ENCODE measurements at regions not wholly inside any gene's neighbourhood (a gene's known extent, or its start where the extent isn't known, plus 50 kb on each side); places are given as distances from the start of the nearest gene placed in this dataset.

DNA sequence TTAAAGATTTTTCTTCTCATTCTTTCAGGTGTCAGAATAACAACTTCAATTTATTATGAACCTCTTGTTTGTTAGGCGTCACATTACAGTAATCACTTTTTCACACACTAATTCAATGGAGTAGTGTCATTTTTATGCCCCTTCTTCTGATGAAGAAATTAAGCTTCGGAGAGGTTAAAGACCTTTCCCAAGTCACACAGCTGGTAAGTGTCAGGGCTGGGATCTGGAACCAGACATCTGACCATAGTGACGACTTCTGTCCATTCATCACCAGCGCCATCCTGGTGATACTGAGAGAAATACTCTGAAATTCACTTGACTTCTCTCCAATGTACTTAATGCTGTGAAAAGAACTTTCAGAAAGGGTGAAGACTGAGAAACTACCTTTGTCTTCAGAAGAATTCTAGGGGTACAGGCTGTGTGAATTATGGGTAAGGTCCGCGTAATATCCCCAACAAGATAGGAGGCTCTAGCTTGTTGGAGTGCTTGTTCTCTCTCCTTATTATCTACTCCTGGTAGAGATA is 173.8 kb downstream of the GAS1 start:
- no peak overlapping the region for H3K4me3 ChIP-seq (ENCODE audit: low read depth, poor library complexity, severe bottlenecking)
- intact Hi-C loops (cut with DNase I; ENCODE audit: low total_unique reads): no loop called here
- WGBS, 2 donors: 76 to 86% methylated on average over 6 of the region's 6 CpGs
- no peak for TF ChIP-seq POLR2A (IDR thresholded peaks at IDR 0.05)
- TF ChIP-seq, protein P1, sequence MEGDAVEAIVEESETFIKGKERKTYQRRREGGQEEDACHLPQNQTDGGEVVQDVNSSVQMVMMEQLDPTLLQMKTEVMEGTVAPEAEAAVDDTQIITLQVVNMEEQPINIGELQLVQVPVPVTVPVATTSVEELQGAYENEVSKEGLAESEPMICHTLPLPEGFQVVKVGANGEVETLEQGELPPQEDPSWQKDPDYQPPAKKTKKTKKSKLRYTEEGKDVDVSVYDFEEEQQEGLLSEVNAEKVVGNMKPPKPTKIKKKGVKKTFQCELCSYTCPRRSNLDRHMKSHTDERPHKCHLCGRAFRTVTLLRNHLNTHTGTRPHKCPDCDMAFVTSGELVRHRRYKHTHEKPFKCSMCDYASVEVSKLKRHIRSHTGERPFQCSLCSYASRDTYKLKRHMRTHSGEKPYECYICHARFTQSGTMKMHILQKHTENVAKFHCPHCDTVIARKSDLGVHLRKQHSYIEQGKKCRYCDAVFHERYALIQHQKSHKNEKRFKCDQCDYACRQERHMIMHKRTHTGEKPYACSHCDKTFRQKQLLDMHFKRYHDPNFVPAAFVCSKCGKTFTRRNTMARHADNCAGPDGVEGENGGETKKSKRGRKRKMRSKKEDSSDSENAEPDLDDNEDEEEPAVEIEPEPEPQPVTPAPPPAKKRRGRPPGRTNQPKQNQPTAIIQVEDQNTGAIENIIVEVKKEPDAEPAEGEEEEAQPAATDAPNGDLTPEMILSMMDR (IDR thresholded peaks at IDR 0.05): no peak
- no peak for DNase-seq (ENCODE audit: low spot score in 2 of 2)

DNA sequence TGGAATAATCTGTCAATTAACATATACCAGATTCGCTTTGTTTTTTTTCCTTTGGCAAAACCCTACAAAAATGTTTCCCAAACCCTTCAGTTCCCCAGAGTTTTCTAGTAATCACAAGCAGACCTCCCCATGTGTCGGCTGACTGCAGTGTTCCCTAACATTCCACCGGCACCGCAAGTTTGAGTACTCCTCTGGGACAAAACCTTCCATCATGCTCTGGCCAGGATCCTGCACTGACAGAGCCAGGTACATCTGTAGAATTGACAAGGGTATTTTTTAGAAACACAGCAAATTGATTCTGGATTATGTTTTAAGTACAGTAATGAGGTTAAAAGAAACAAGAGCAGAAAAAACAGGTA is 174.7 kb downstream of the GAS1 start:
- no peak overlapping the region for H3K4me3 ChIP-seq (ENCODE audit: low read depth, poor library complexity, severe bottlenecking)
- intact Hi-C loops (cut with DNase I; ENCODE audit: low total_unique reads): no loop called here
- TF ChIP-seq POLR2A (IDR thresholded peaks at IDR 0.05): no peak
- TF ChIP-seq, protein P1 (IDR thresholded peaks at IDR 0.05): no peak
- WGBS, 2 donors: 60 to 63% methylated on average over 4 of the region's 4 CpGs
- no peak for DNase-seq (ENCODE audit: low spot score in 2 of 2)

DNA sequence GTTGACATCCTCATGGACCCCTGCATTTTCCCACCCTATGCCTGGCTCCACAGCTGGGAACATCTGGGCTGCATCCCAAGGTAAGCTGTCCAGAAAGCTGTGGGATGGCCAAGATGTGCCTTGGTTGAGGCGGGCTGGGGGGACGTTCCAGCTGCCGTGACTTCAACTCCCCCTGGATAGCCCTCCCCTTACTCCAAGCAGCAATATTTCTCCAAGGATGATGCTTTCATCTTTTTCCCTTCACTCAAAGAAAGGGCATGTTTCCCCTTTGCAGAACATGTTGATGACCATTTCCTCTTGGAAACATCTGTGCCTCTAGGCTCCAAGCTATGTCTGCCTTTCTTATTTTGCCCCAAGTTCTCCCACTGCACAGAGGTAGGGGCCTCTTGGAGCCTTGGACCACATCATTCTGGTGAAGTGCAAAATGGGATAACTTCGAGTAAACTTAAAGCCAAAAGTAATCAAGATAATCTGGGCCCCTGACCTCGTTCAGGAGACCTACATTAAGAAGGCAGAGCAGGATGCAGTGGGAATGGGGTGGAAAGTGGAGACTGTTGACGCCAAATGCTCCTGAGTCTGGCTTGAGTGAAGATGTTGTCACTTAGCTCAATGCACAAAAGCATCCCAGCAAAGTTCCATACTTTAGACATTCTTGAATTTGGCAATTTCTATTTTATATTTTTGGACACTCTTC is 175.2 kb downstream of the GAS1 start:
- no peak overlapping the region for H3K4me3 ChIP-seq (ENCODE audit: low read depth, poor library complexity, severe bottlenecking)
- WGBS, 2 donors: 52 to 67% methylated on average over 6 of the region's 6 CpGs
- TF ChIP-seq POLR2A (IDR thresholded peaks at IDR 0.05): no peak
- TF ChIP-seq, protein P1 (IDR thresholded peaks at IDR 0.05): no peak
- no peak for DNase-seq (ENCODE audit: low spot score in 2 of 2)
- intact Hi-C loops (cut with DNase I; ENCODE audit: low total_unique reads): no loop called here

DNA sequence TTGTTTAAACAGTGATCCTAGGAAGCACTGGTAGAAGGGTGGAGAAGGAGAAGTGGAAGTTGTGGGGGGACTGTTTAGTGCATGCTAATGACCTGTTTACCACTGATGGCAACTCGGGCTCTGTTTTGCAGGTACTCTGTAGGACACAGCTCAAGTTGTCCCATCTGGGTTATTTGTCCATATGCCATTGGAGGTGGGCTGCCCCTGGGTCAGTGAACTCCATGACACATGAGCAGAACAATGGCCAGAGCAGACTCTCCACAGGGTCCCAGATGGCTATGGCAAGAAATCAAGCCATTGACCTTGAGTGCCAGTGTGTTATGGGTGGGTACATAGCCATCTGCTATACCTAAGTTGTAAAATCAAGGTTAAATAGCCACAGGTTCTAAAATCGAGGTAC is 175.9 kb downstream of the GAS1 start:
- 76 to 82% methylated on average over 2 of the region's 2 CpGs for WGBS, 2 donors
- TF ChIP-seq, protein P1 (IDR thresholded peaks at IDR 0.05): no peak
- no peak for TF ChIP-seq POLR2A (IDR thresholded peaks at IDR 0.05)
- intact Hi-C loops (cut with DNase I; ENCODE audit: low total_unique reads): no loop called here
- no peak for DNase-seq (ENCODE audit: low spot score in 2 of 2)
- H3K4me3 ChIP-seq (ENCODE audit: low read depth, poor library complexity, severe bottlenecking): no peak overlapping the region

DNA sequence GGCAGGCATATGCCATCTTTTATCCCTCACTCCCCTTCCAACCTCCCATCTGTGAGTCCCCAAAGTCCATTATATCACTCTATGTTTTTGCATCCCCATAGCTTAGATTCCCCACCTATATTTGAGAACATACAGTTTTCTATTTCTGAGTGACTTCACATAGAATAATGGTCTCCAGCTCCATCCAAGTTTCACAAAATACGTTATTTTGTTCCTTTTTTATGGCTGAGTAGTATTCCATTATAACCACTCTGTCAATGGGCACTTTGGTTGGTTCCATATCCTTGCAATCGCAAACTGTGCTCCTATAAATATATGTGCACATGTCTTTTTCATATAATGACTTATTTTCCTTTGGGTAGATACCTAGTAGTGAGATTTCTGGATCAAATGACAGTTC is 178.6 kb downstream of the GAS1 start:
- no peak for DNase-seq (ENCODE audit: low spot score in 2 of 2)

More for the DNA sequence above, 178.6 kb downstream of the GAS1 start:
- intact Hi-C loops (cut with DNase I; ENCODE audit: low total_unique reads): no loop called here
- TF ChIP-seq, protein P1 (IDR thresholded peaks at IDR 0.05): no peak
- no peak for TF ChIP-seq POLR2A (IDR thresholded peaks at IDR 0.05)
- WGBS, 2 donors: 91% methylated on average over 2 of the region's 2 CpGs
- no peak overlapping the region for H3K4me3 ChIP-seq (ENCODE audit: low read depth, poor library complexity, severe bottlenecking)
